ENCODE measurements at regions not wholly inside any gene's neighbourhood (a gene's known extent, or its start where the extent isn't known, plus 50 kb on each side); places are given as distances from the start of the nearest gene placed in this dataset.

DNA sequence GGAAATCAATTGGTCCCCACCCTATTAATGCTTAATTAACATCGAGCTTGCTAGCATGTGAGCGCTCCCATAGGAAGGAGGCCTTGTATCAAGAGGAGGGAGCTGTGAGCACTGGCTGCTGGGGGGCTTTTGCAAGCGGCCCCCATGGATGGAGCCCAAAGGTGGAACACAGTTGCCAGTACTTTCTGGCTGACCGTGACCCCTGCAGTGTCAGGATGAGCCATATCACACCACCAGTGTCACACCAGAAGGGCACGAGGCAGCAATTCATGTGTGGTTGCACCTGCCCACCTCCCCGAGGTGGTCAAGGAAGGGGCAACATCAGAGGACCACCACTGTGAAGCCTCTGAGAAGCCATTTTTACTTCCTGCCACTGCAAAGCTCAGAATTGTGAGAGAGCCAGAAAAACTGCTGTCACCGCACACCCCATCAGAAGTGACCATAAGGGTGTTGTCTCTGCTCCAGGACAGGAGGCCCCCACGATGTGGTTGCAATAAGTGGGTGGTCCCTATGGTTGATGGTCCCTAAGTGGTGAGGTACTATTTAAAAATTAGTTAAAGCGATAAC is 99.8 kb upstream of the RAB6C start:
- TF ChIP-seq HDGF (IDR thresholded peaks at IDR 0.05): no peak
- no peak for TF ChIP-seq ZNF175 (CRISPR knock-in tag; IDR thresholded peaks at IDR 0.05; ENCODE audit: low read depth)
- TF ChIP-seq, protein P1, sequence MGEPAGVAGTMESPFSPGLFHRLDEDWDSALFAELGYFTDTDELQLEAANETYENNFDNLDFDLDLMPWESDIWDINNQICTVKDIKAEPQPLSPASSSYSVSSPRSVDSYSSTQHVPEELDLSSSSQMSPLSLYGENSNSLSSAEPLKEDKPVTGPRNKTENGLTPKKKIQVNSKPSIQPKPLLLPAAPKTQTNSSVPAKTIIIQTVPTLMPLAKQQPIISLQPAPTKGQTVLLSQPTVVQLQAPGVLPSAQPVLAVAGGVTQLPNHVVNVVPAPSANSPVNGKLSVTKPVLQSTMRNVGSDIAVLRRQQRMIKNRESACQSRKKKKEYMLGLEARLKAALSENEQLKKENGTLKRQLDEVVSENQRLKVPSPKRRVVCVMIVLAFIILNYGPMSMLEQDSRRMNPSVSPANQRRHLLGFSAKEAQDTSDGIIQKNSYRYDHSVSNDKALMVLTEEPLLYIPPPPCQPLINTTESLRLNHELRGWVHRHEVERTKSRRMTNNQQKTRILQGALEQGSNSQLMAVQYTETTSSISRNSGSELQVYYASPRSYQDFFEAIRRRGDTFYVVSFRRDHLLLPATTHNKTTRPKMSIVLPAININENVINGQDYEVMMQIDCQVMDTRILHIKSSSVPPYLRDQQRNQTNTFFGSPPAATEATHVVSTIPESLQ (CRISPR knock-in tag; IDR thresholded peaks at IDR 0.05): no peak
- no peak for TF ChIP-seq CTCF (IDR thresholded peaks at IDR 0.05 in 2 of 3, conservative IDR thresholded peaks at IDR 0.05 in 1 of 3; ENCODE audit: insufficient read depth in 2 of 3, low read depth in 1 of 3, low read length in 3 of 3)
- TF ChIP-seq ZNF24 (IDR thresholded peaks at IDR 0.05): no peak
